Activated CD8-positive, alpha-beta memory T cell treated with anti-CD3 and anti-CD28 coated beads for 4 hours (primary cell): ENCODE measurements at regions not wholly inside any gene's neighbourhood (a gene's known extent, or its start where the extent isn't known, plus 50 kb on each side); places are given as distances from the start of the nearest gene placed in this dataset.
"Not testable (repeated sequence)": the region's sequence is repeated elsewhere in the genome, so short reads cannot be mapped to it uniquely, and the experiment has no call there.

ENCODE experiments used
- DNase-seq, 2 donors: peaks; one replicate each; pipeline ENCODE4 v3.0.0-alpha.2; 2020; ENCODE audit warnings: low read depth in 2 of 2

GRCh38 chr7:148514236-148514635 is 76.3 kb upstream of the C7orf33 start:
- no peak for DNase-seq

DNA sequence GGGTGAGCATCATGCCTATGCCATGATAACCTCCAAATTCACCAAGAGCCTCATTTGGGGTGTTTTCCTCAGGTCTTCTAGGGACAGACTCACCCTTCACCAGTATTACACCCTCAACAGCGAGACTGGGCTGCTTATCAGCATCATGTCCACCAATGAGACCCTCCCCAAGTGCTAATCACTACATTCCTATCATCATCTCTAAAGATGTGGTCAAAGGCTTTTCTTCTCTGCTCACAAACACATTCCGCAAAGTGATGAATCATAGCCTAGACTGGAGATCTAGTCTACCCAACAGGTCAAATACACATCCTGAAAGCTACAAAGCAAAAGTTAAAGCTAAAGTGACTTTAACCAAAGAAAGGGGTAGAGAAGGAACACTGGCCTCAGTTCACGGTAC is 75.3 kb upstream of the C7orf33 start:
- DNase-seq, result no peak

- no peak for DNase-seq
Observed at GRCh38 chr7:148515728-148516695, 74.6 kb upstream of the C7orf33 start.

- DNase-seq, result not testable (repeated sequence)
Observed at GRCh38 chr7:148519386-148519785, 71.2 kb upstream of the C7orf33 start.

- no peak for DNase-seq
Observed at GRCh38 chr7:148521271-148521670, 69.3 kb upstream of the C7orf33 start.

DNA sequence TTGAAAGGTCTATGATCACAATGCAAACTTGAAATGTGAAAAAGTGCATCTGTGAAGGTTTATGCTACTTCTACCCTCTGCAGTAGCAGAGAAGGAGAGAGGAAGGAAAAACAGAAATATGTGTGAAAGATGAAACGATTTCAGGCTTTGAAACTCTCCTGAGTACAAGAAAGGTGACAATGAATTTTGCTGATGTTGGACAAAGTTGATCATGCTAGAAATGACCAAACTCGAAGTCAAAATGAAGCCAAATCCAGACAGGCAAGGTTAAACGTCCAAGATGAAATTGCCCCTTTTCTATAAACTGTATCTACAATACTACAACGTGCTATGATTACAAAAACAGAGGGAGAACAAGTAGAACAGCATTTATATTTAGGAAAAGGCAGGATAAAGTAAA is 67.0 kb upstream of the C7orf33 start:
- no peak for DNase-seq

DNA sequence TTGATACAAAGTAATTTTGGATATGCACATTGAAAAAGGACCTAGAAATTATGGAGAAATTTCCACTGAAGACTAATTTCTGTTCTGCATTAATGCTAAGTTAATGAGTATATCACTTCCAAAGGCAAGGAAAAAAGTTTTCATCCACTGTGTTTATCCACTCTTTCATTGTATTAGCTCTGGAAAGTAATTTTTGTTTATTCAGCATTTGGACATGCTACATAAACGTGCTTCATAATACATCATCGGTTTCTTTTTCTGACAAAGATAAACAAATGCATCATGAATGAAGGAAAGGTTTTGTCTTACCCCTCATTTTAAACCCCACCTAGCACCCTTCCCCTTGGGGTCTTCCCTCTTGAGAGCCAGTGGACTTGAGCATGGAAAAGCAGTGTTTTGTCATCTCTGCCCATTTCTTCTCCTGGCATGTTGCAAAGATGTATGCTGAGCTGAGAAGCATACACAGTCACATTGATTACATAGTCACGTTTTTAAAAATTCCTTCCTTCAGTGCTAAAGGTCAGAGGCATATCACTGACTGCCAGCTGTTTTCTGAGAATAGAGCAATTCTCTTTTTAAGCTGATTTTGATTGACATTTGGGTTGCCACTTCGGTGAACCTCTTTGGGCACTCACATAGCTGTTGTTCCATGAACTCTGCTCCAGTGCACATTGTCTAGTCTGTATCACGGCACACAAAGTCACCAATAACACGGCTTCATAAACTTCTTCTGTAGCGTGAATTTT is 65.9 kb upstream of the C7orf33 start:
- no peak for DNase-seq

- DNase-seq, result peak; percentile 59 to 72
Observed at GRCh38 chr7:148527717-148528168, 62.8 kb upstream of the C7orf33 start.

- DNase-seq, result no peak
Observed at GRCh38 chr7:148535217-148535616, 55.3 kb upstream of the C7orf33 start.

DNA sequence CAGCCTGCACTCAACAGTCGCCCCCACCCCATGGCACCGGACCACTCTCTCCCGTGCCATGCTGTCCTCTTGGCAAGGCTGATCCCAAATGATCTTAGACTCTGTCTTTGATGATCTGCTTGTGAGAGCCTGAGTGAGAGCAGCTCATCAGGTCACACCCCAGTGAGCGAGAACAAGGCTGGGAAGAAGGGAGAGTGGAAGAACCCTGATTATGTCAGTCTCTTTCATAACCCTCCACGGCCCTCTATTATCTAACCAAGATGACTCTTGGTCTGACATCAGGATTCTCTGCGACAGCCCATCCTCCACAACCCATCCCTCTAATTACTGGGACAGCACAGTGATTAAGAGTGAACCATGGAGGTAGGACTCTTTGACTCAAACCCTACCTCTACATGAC is 53.1 kb upstream of the C7orf33 start:
- DNase-seq, result no peak

DNA sequence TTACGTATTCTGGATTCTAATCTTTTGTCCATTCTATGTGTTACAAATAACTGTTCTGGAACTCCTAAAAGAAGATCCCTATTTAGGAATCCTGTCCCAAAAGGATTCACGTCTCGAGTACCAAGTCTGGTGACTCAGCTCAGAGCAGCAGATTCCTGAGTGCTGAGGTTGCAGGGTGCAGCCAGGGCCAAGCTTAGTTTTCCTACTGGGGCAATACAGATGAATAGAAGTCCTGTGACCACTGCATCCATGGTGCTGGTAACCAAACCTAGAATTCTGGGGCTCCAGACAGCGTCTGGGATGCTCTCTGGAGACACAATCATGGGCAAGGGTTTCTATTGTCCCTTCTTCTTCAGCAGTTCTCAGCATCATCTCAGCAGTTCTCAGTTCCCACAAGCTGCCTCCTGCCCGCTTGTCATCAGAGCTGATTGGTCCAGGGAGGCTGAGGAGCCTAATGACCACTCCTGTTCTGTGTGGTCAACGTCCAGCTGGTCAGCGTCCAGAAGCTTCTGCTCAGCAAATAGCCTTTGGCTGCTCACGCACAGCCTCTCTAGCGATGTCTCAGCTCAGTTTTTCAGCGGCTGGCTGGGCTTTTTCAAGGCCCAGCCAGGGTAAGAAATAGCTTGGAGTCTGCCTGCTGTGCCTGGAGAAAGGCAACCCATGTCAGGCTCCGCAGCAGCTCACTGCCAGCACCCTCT is 50.4 kb upstream of the C7orf33 start:
- no peak for DNase-seq
